HCT116 (cell line): ENCODE measurements at regions not wholly inside any gene's neighbourhood (a gene's known extent, or its start where the extent isn't known, plus 50 kb on each side); places are given as distances from the start of the nearest gene placed in this dataset.

Source experiments
- ATAC-seq: fragments of 200-7000 bp; cut with Tn5 transposase; 2 replicates; pipeline ENCODE4 v1.9.1; 2020; ENCODE audit warnings: mild to moderate bottlenecking, moderate library complexity
- BruUV-seq: library from RNA; stranded (reverse); fragments of 400-500 nt; replicated peaks from 2 replicates; lab custom pipeline; 2021; lab: Mats Ljungman, UMichigan
- CTCF ChIA-PET: fragments of 300-600 bp; sonication (Branson Sonifier 250); formaldehyde crosslinking; loops from one replicate; lab custom pipeline; 2021; ENCODE audit warnings: antibody characterized with exemption; lab: Charles Lee
- POLR2A ChIA-PET: fragments of 300-600, 350-600 bp; sonication (Branson Sonifier 250); formaldehyde crosslinking; loops from one replicate; lab custom pipeline; 2021; ENCODE audit warnings: antibody characterized with exemption; lab: Charles Lee
- RAD21 ChIA-PET, 2 experiments: fragments of 300-600 bp; sonication (Branson Sonifier 250); formaldehyde crosslinking; loops; one replicate each; lab custom pipeline; 2023; ENCODE audit warnings: low total read pairs in 2 of 2; ENCODE audit not compliant: uncharacterized antibody in 2 of 2, unreplicated experiment in 2 of 2, low non-redundant PET in 1 of 2; lab: Charles Lee
- DNase-seq: peaks from one replicate; pipeline ENCODE4 v3.0.0-alpha.2; 2010; ENCODE audit warnings: low read depth, low spot score
- H2AFZ ChIP-seq: fragments of 200-600 bp; shearing (Covaris generic), sonication (generic); 2 replicates; pipeline ENCODE4 v1.6.1; 2017; ENCODE audit warnings: low read depth, mixed run types, mixed read lengths, antibody characterized with exemption, low read length; ENCODE audit not compliant: poor library complexity, severe bottlenecking
- H3K27ac ChIP-seq: 2 replicates; pipeline ENCODE4 v1.5.1; 2012; ENCODE audit warnings: low read depth, low read length
- H3K27me3 ChIP-seq: fragments of 200-600 bp; sonication (generic); 2 replicates; pipeline ENCODE4 v1.6.1; 2016; ENCODE audit warnings: mixed run types, low read length, mixed read lengths; ENCODE audit not compliant: insufficient read depth
- H3K36me3 ChIP-seq, 2 experiments: fragments of 200-500 bp in 1 of 2; fragments of 200-600 bp in 1 of 2; sonication (Bioruptor generic) in 1 of 2; sonication (generic) in 1 of 2; 2 replicates each; pipeline versions ENCODE4 v1.5.1 to v1.6.1; 2014 to 2016; ENCODE audit warnings: low read length in 2 of 2, inconsistent platforms in 1 of 2, mixed read lengths in 1 of 2, mixed run types in 1 of 2; ENCODE audit not compliant: insufficient read depth in 2 of 2, control insufficient read depth in 1 of 2
- H3K4me1 ChIP-seq, 2 experiments: fragments of 200-600 bp in 1 of 2; sonication (generic) in 1 of 2; 2 replicates each; pipeline versions ENCODE4 v1.5.1 to v1.6.1; 2012 to 2017; ENCODE audit warnings: low read length in 2 of 2, inconsistent platforms in 1 of 2, mild to moderate bottlenecking in 1 of 2, mixed read lengths in 1 of 2, mixed run types in 1 of 2, moderate library complexity in 1 of 2; ENCODE audit not compliant: insufficient read depth in 2 of 2, control insufficient read depth in 1 of 2
- H3K4me2 ChIP-seq: fragments of 200-600 bp; sonication (generic); 2 replicates; pipeline ENCODE4 v1.6.1; 2017; ENCODE audit warnings: mixed run types, low read length, mixed read lengths
- H3K4me3 ChIP-seq, 2 experiments: fragments of 200-600 bp in 1 of 2; sonication (generic) in 1 of 2; replicated peaks in 1 of 2; 2 replicates each; pipeline ENCODE4 v1.5.1; 2011 to 2016; ENCODE audit warnings: low read length in 2 of 2, control low read depth in 1 of 2, low read depth in 1 of 2, mild to moderate bottlenecking in 1 of 2, mixed read lengths in 1 of 2, mixed run types in 1 of 2
- H3K79me2 ChIP-seq: fragments of 200-600 bp; sonication (generic); 2 replicates; pipeline ENCODE4 v1.6.1; 2017; ENCODE audit warnings: mild to moderate bottlenecking, mixed run types, low read length, moderate library complexity, mixed read lengths; ENCODE audit not compliant: insufficient read depth
- H3K9ac ChIP-seq: fragments of 200-600 bp; sonication (generic); 2 replicates; pipeline ENCODE4 v1.6.1; 2016; ENCODE audit warnings: low read length, mixed read lengths
- H3K9me2 ChIP-seq: fragments of 200-600 bp; sonication (generic), shearing (Covaris generic); 2 replicates; pipeline ENCODE4 v1.6.1; 2017; ENCODE audit warnings: mixed run types, mild to moderate bottlenecking, moderate library complexity; ENCODE audit not compliant: insufficient read depth
- H3K9me3 ChIP-seq, 2 experiments: fragments of 200-500 bp in 1 of 2; fragments of 200-600 bp in 1 of 2; sonication (Bioruptor generic) in 1 of 2; sonication (generic) in 1 of 2; 2 replicates each; pipeline ENCODE4 v1.6.1; 2014 to 2017; ENCODE audit warnings: low read length in 2 of 2, mixed read lengths in 2 of 2, inconsistent platforms in 1 of 2, low read depth in 1 of 2, mild to moderate bottlenecking in 1 of 2, mixed run types in 1 of 2, moderate library complexity in 1 of 2; ENCODE audit not compliant: control insufficient read depth in 1 of 2, insufficient read depth in 1 of 2
- H4K20me1 ChIP-seq: fragments of 200-600 bp; sonication (generic), shearing (Covaris generic); 2 replicates; pipeline ENCODE4 v1.6.1; 2017; ENCODE audit warnings: mixed run types, mild to moderate bottlenecking, moderate library complexity; ENCODE audit not compliant: insufficient read depth
- EZH2phosphoT487 ChIP-seq: fragments of 200-600 bp; IDR thresholded peaks from 2 replicates; pipeline ENCODE4 v1.6.1; 2018; ENCODE audit warnings: antibody characterized with exemption, borderline replicate concordance
- JUND ChIP-seq: IDR thresholded peaks from 2 replicates; pipeline ENCODE4 v1.6.1; 2012
- RAD21 ChIP-seq: IDR thresholded peaks from 2 replicates; pipeline ENCODE4 v1.6.1; 2012; ENCODE audit warnings: low read depth, mild to moderate bottlenecking
- SIN3A ChIP-seq: IDR thresholded peaks from 2 replicates; pipeline ENCODE4 v1.6.1; 2012; ENCODE audit warnings: low read depth
- SP1 ChIP-seq: IDR thresholded peaks from 2 replicates; pipeline ENCODE4 v1.6.1; 2012; ENCODE audit warnings: low read depth
- YY1 ChIP-seq: IDR thresholded peaks from 2 replicates; pipeline ENCODE4 v1.6.1; 2011; ENCODE audit warnings: low read length, low read depth, moderate library complexity, mild to moderate bottlenecking; ENCODE audit not compliant: insufficient replicate concordance; ENCODE audit errors: extremely low read depth
- intact Hi-C: fragments of 100-400 bp; cut with micrococcal nuclease; formaldehyde crosslinking; loops from 2 replicates; pipeline ENCODE4 v1.10.0; 2022
- TF ChIP-seq, protein P1 (sequence below): IDR thresholded peaks from 2 replicates; pipeline ENCODE4 v1.6.1; 2012; ENCODE audit warnings: low read depth
- TF ChIP-seq, protein P2 (sequence below): IDR thresholded peaks from 2 replicates; pipeline ENCODE4 v1.6.1; 2012
- TF ChIP-seq, protein P3 (sequence below): IDR thresholded peaks from 2 replicates; pipeline ENCODE4 v1.6.1; 2011; ENCODE audit warnings: mild to moderate bottlenecking, low read length, moderate library complexity; ENCODE audit not compliant: insufficient replicate concordance; ENCODE audit errors: extremely low read depth

DNA sequence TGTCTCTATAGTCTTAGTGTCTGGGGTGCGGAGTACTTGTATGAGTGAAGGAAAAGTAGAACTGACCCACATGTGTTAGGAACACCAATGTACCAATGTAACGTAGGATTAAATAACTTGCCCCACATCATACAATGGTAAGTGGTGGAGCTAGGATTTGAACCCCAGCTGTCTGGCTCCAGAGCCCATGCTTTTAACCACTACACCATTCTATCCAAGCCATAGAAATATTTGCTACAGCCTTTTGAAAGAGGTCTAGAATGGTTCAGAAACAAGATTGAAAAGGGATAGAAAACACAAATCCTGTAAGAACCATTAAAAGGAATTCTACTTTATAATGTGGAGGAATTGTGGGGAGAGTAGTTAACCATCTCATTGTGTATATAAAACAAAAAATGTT is 169.9 kb upstream of the ATP6AP2 start:
- Histone ChIP-seq H3K4me1 (no peaks in the 10 kb centered on the region), H3K27ac (no peak overlapping the region), H3K79me2 (no peaks in the 10 kb centered on the region), H3K36me3 (no peaks in the 10 kb centered on the region), H3K9me3 (no peaks in the 10 kb centered on the region), H3K27me3 (no peaks in the 10 kb centered on the region), H4K20me1 (no peaks in the 10 kb centered on the region)
- ChIA-PET RAD21 (no interaction called here), CTCF (no interaction called here)
- BruUV-seq = no TSS peak
- ATAC-seq (no peak), DNase-seq (no peak)
- intact Hi-C loops = no loop called here
- TF ChIP-seq RAD21 (no peak), SP1 (no peak), SIN3A (no peak), JUND (no peak), EZH2phosphoT487 (no peak), YY1 (no peak)
- TF ChIP-seq, protein P1, sequence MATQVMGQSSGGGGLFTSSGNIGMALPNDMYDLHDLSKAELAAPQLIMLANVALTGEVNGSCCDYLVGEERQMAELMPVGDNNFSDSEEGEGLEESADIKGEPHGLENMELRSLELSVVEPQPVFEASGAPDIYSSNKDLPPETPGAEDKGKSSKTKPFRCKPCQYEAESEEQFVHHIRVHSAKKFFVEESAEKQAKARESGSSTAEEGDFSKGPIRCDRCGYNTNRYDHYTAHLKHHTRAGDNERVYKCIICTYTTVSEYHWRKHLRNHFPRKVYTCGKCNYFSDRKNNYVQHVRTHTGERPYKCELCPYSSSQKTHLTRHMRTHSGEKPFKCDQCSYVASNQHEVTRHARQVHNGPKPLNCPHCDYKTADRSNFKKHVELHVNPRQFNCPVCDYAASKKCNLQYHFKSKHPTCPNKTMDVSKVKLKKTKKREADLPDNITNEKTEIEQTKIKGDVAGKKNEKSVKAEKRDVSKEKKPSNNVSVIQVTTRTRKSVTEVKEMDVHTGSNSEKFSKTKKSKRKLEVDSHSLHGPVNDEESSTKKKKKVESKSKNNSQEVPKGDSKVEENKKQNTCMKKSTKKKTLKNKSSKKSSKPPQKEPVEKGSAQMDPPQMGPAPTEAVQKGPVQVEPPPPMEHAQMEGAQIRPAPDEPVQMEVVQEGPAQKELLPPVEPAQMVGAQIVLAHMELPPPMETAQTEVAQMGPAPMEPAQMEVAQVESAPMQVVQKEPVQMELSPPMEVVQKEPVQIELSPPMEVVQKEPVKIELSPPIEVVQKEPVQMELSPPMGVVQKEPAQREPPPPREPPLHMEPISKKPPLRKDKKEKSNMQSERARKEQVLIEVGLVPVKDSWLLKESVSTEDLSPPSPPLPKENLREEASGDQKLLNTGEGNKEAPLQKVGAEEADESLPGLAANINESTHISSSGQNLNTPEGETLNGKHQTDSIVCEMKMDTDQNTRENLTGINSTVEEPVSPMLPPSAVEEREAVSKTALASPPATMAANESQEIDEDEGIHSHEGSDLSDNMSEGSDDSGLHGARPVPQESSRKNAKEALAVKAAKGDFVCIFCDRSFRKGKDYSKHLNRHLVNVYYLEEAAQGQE = no peak
- TF ChIP-seq, protein P2, sequence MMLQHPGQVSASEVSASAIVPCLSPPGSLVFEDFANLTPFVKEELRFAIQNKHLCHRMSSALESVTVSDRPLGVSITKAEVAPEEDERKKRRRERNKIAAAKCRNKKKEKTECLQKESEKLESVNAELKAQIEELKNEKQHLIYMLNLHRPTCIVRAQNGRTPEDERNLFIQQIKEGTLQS = no peak
- TF ChIP-seq, protein P3, sequence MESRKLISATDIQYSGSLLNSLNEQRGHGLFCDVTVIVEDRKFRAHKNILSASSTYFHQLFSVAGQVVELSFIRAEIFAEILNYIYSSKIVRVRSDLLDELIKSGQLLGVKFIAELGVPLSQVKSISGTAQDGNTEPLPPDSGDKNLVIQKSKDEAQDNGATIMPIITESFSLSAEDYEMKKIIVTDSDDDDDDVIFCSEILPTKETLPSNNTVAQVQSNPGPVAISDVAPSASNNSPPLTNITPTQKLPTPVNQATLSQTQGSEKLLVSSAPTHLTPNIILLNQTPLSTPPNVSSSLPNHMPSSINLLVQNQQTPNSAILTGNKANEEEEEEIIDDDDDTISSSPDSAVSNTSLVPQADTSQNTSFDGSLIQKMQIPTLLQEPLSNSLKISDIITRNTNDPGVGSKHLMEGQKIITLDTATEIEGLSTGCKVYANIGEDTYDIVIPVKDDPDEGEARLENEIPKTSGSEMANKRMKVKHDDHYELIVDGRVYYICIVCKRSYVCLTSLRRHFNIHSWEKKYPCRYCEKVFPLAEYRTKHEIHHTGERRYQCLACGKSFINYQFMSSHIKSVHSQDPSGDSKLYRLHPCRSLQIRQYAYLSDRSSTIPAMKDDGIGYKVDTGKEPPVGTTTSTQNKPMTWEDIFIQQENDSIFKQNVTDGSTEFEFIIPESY = no peak
- TF ChIP-seq, all 23 proteins: peak for 0
- no peak overlapping the region for H3K9ac ChIP-seq
- no peak overlapping the region for H3K4me2 ChIP-seq
- no peak overlapping the region for H2AFZ ChIP-seq
- no peaks in the 10 kb centered on the region for H3K9me2 ChIP-seq
- POLR2A ChIA-PET = no interaction called here
- no peak overlapping the region for H3K4me3 ChIP-seq
